HepG2 (cell line): ENCODE measurements at regions not wholly inside any gene's neighbourhood (a gene's known extent, or its start where the extent isn't known, plus 50 kb on each side); places are given as distances from the start of the nearest gene placed in this dataset.

Experiments
- ATAC-seq: fragments of 200-7000 bp; cut with Tn5 transposase; 3 replicates; pipeline ENCODE4 v1.9.1; 2020; ENCODE audit warnings: mild to moderate bottlenecking, moderate library complexity
- BruUV-seq: library from RNA; stranded (reverse); fragments of 400-500 nt; replicated peaks from 2 replicates; lab custom pipeline; 2021; lab: Mats Ljungman, UMichigan
- CTCF ChIA-PET: fragments of 300-600 bp; formaldehyde crosslinking; extraction: SDS; loops from one replicate; lab custom pipeline; 2021; ENCODE audit warnings: low total read pairs, inconsistent platforms, low intra/inter-chr PET ratio; lab: Yijun Ruan, JAX
- POLR2A ChIA-PET: fragments of 350-600 bp; sonication (Branson Sonifier 250); formaldehyde crosslinking; loops from one replicate; lab custom pipeline; 2020; ENCODE audit warnings: antibody characterized with exemption, inconsistent platforms; lab: Yijun Ruan, JAX
- DNase-seq: peaks from one replicate; pipeline ENCODE4 v3.0.0-alpha.2; 2015; ENCODE audit warnings: low spot score
- FAIRE-seq: peaks from 3 replicates; lab custom pipeline; 2011; peaks lifted over from hg19 to GRCh38; lab: Jason Lieb, UNC
- H2AFZ ChIP-seq: one replicate; pipeline ENCODE4 v1.6.1; 2011; ENCODE audit warnings: low read length, inconsistent platforms
- H3K27ac ChIP-seq: fragments of 300-600 bp; 3 replicates; pipeline ENCODE4 v1.8.0; 2011; ENCODE audit warnings: mixed run types, mild to moderate bottlenecking, mixed read lengths, low read length, inconsistent platforms; ENCODE audit not compliant: insufficient read depth; ENCODE audit errors: extremely low read length
- H3K27me3 ChIP-seq, 2 experiments: fragments of 200-600 bp in 1 of 2; 2 replicates in 1 of 2; 3 replicates in 1 of 2; pipeline versions ENCODE4 v1.6.0 to v1.8.0; 2011; ENCODE audit warnings: low read length in 2 of 2, mild to moderate bottlenecking in 2 of 2, moderate library complexity in 2 of 2, inconsistent platforms in 1 of 2; ENCODE audit not compliant: insufficient read depth in 2 of 2, control insufficient read depth in 1 of 2
- H3K36me3 ChIP-seq, 2 experiments: fragments of 200-600 bp in 1 of 2; replicated peaks in 1 of 2; 2 replicates in 1 of 2; 3 replicates in 1 of 2; pipeline versions ENCODE4 v1.5.1 to v1.8.0; 2011; ENCODE audit warnings: low read length in 2 of 2, inconsistent platforms in 1 of 2; ENCODE audit not compliant: insufficient read depth in 2 of 2, control insufficient read depth in 1 of 2
- H3K4me1 ChIP-seq: 2 replicates; pipeline ENCODE4 v1.5.1; 2012; ENCODE audit warnings: low read length, inconsistent platforms; ENCODE audit not compliant: insufficient read depth
- H3K4me2 ChIP-seq: 2 replicates; pipeline ENCODE4 v1.6.0; 2011; ENCODE audit warnings: low read depth, low read length, inconsistent platforms
- H3K4me3 ChIP-seq, 3 experiments: fragments of 200-600 bp in 1 of 3; sonication (generic), shearing (Covaris generic) in 1 of 3; replicated peaks in 1 of 3; 2 replicates each; pipeline ENCODE4 v1.5.1; 2011 to 2016; ENCODE audit warnings: low read length in 3 of 3, inconsistent platforms in 2 of 3, low read depth in 2 of 3, mild to moderate bottlenecking in 2 of 3, control low read depth in 1 of 3, mixed read lengths in 1 of 3; ENCODE audit not compliant: insufficient read depth in 1 of 3
- H3K79me2 ChIP-seq: one replicate; pipeline ENCODE4 v1.6.1; 2011; ENCODE audit warnings: low read length, inconsistent platforms; ENCODE audit not compliant: insufficient read depth
- H3K9ac ChIP-seq: 2 replicates; pipeline ENCODE4 v1.6.0; 2011; ENCODE audit warnings: mild to moderate bottlenecking, low read depth, low read length, inconsistent platforms; ENCODE audit not compliant: insufficient read depth
- H3K9me3 ChIP-seq: 2 replicates; pipeline ENCODE4 v1.5.1; 2012; ENCODE audit warnings: mild to moderate bottlenecking, low read length
- H4K20me1 ChIP-seq: 2 replicates; pipeline ENCODE4 v1.6.0; 2011; ENCODE audit warnings: inconsistent platforms, mild to moderate bottlenecking, low read length, moderate library complexity; ENCODE audit not compliant: insufficient read depth
- CERS6 ChIP-seq: sonication (generic); formaldehyde crosslinking; IDR thresholded peaks from 2 replicates; pipeline ENCODE4 v1.5.0; 2020; ENCODE audit warnings: missing genetic modification reagents
- CSRNP2 ChIP-seq: sonication (generic); formaldehyde crosslinking; conservative IDR thresholded peaks from 2 replicates; pipeline ENCODE4 v1.8.0; 2022; ENCODE audit warnings: low read depth, missing genetic modification reagents
- RARG ChIP-seq: sonication (generic); formaldehyde crosslinking; IDR thresholded peaks from 2 replicates; pipeline ENCODE4 v1.4.0; 2020; ENCODE audit warnings: low read depth, mild to moderate bottlenecking, missing genetic modification reagents
- ZBTB43 ChIP-seq: sonication (generic); formaldehyde crosslinking; conservative IDR thresholded peaks from 2 replicates; pipeline ENCODE4 v1.4.0; 2020; ENCODE audit warnings: missing genetic modification reagents
- WGBS: methylation state at CpG from one replicate; pipeline ENCODE4 v1.1.6; 2017; ENCODE audit warnings: low lambda C conversion rate; 5-methylcytosine and 5-hydroxymethylcytosine counted together
- in situ Hi-C: cut with HindIII; loops from 2 replicates; pipeline ENCODE4 v1.10.0; 2017; ENCODE audit warnings: low pct_unique_long_range_greater_than_20kb; ENCODE audit not compliant: extremely low pct_ligation_motif_present
- intact Hi-C: fragments of 100-400 bp; cut with micrococcal nuclease; formaldehyde crosslinking; loops from one replicate; pipeline ENCODE4 v1.10.0; 2022; ENCODE audit not compliant: unreplicated experiment
- TF ChIP-seq, protein P1 (sequence below): sonication (generic); formaldehyde crosslinking; IDR thresholded peaks from 2 replicates; pipeline ENCODE4 v1.5.0; 2020; ENCODE audit warnings: mild to moderate bottlenecking, missing genetic modification reagents
- TF ChIP-seq, protein P2 (sequence below): sonication (generic); formaldehyde crosslinking; IDR thresholded peaks from 2 replicates; pipeline ENCODE4 v1.4.0; 2020; ENCODE audit warnings: missing genetic modification reagents, borderline replicate concordance
- TF ChIP-seq, protein P3 (sequence below): sonication (generic); formaldehyde crosslinking; conservative IDR thresholded peaks from 2 replicates; pipeline ENCODE4 v1.8.0; 2022; ENCODE audit warnings: mild to moderate bottlenecking, moderate library complexity, missing genetic modification reagents

DNA sequence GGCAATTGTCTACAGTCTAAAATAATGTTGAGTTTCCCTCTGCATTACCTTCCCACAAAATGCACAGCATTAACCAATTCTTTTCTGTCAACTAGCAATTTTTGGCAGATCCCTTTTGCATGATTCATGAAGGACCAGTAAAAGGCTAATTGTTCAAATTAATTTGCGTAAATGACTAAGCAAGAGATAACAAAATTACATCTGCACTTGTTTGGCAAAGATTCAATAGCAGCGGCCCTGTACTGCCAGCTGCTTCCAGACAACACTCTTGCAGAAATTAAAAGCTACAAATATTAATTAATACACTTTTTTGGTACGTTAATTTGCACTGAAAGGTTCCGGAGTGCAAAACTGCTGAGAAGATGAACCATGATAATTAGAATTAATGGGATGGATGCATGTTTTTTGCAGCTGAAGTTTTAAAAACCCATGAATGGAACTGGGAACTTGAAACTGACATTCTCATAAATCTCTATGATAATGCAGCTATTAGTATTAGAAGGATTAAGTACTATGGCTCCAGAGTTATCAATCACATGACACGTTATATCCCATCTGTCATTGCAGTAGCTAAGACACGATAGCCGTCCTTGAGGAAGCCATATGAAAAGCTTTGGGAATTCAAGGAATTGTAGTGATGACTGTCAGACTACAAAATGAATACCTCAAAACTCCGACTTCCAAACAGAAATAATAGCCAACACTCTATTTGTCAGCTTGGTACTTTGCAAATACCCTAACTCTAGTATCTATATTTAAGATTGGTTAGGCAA is 1268.3 kb upstream of the ACVR2A start (continued):
- no peak for TF ChIP-seq CSRNP2 (CRISPR knock-in tag)

DNA sequence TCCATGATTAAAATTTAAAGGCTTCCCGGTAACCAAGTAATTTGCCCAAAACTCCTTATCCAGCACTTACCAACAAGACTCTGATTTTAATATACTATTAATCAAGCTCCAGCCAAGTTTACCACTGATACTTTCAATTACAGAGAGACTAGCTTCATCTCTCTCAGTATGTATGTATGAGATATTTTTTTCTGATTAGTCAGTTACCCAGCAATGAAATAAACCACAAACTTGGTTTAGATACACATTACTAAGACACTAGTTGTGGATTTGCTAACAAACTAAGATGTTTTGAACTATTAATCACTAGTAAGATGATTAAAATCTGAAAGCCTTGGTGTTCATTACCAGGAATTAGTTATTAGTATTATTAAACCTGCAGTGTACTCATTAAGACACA is 1272.2 kb upstream of the ACVR2A start:
- WGBS: 6% methylated on average over 1 of the region's 1 CpG
- in situ Hi-C loops (no loop called here), intact Hi-C loops (no loop called here)
- CTCF ChIA-PET: no interaction called here
- Histone ChIP-seq H3K4me3 (no peak overlapping the region), H3K27me3 (no peaks in the 10 kb centered on the region), H3K9me3 (no peaks in the 10 kb centered on the region), H3K79me2 (no peaks in the 10 kb centered on the region), H3K4me2 (no peak overlapping the region), H4K20me1 (no peaks in the 10 kb centered on the region), H2AFZ (no peak overlapping the region), H3K27ac (no peak overlapping the region), H3K36me3 (no peaks in the 10 kb centered on the region), H3K9ac (no peak overlapping the region), H3K4me1 (no peaks in the 10 kb centered on the region)
- no peak for TF ChIP-seq RARG (CRISPR knock-in tag)
- no peak for TF ChIP-seq CERS6 (CRISPR knock-in tag)
- TF ChIP-seq, protein P1, sequence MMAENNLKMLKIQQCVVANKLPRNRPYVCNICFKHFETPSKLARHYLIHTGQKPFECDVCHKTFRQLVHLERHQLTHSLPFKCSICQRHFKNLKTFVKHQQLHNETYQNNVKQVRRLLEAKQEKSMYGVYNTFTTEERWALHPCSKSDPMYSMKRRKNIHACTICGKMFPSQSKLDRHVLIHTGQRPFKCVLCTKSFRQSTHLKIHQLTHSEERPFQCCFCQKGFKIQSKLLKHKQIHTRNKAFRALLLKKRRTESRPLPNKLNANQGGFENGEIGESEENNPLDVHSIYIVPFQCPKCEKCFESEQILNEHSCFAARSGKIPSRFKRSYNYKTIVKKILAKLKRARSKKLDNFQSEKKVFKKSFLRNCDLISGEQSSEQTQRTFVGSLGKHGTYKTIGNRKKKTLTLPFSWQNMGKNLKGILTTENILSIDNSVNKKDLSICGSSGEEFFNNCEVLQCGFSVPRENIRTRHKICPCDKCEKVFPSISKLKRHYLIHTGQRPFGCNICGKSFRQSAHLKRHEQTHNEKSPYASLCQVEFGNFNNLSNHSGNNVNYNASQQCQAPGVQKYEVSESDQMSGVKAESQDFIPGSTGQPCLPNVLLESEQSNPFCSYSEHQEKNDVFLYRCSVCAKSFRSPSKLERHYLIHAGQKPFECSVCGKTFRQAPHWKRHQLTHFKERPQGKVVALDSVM: no peak
- TF ChIP-seq, protein P2, sequence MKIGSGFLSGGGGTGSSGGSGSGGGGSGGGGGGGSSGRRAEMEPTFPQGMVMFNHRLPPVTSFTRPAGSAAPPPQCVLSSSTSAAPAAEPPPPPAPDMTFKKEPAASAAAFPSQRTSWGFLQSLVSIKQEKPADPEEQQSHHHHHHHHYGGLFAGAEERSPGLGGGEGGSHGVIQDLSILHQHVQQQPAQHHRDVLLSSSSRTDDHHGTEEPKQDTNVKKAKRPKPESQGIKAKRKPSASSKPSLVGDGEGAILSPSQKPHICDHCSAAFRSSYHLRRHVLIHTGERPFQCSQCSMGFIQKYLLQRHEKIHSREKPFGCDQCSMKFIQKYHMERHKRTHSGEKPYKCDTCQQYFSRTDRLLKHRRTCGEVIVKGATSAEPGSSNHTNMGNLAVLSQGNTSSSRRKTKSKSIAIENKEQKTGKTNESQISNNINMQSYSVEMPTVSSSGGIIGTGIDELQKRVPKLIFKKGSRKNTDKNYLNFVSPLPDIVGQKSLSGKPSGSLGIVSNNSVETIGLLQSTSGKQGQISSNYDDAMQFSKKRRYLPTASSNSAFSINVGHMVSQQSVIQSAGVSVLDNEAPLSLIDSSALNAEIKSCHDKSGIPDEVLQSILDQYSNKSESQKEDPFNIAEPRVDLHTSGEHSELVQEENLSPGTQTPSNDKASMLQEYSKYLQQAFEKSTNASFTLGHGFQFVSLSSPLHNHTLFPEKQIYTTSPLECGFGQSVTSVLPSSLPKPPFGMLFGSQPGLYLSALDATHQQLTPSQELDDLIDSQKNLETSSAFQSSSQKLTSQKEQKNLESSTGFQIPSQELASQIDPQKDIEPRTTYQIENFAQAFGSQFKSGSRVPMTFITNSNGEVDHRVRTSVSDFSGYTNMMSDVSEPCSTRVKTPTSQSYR: no peak
- TF ChIP-seq, protein P3, sequence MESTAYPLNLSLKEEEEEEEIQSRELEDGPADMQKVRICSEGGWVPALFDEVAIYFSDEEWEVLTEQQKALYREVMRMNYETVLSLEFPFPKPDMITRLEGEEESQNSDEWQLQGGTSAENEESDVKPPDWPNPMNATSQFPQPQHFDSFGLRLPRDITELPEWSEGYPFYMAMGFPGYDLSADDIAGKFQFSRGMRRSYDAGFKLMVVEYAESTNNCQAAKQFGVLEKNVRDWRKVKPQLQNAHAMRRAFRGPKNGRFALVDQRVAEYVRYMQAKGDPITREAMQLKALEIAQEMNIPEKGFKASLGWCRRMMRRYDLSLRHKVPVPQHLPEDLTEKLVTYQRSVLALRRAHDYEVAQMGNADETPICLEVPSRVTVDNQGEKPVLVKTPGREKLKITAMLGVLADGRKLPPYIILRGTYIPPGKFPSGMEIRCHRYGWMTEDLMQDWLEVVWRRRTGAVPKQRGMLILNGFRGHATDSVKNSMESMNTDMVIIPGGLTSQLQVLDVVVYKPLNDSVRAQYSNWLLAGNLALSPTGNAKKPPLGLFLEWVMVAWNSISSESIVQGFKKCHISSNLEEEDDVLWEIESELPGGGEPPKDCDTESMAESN: no peak
- TF ChIP-seq ZBTB43: no peak
- DNase-seq (no peak), FAIRE-seq (no peak), ATAC-seq (no peak)
- POLR2A ChIA-PET: no interaction called here
- BruUV-seq: no TSS peak
